ENCODE measurements at regions not wholly inside any gene's neighbourhood (a gene's known extent, or its start where the extent isn't known, plus 50 kb on each side); places are given as distances from the start of the nearest gene placed in this dataset.

- TF ChIP-seq CTCF (IDR thresholded peaks at IDR 0.05) = no peak
- TF ChIP-seq EP300 (IDR thresholded peaks at IDR 0.05; ENCODE audit: low read depth) = no peak
- TF ChIP-seq POLR2A (IDR thresholded peaks at IDR 0.05) = no peak
- no peak for TF ChIP-seq POLR2AphosphoS5 (IDR thresholded peaks at IDR 0.05)
- WGBS, 2 donors (ENCODE audit: low coverage in 1 of 2) = 57 to 73% methylated on average over 4 to 6 of the region's 6 CpGs
- Histone ChIP-seq H3K36me3 (no peaks in the 10 kb centered on the region), H3K9me3 (no peaks in the 10 kb centered on the region), H3K4me3 (no peak overlapping the region), H3K27me3 (no peaks in the 10 kb centered on the region), H3K4me1 (peaks cover 0 to 20% (median 4%) of the 10 kb centered on the region in 4 donors), H3K27ac (no peak overlapping the region)
- intact Hi-C loops (cut with DNase I; ENCODE audit: low total_unique reads) = no loop called here
- no peak for DNase-seq
- in situ Hi-C loops (cut with MboI; ENCODE audit: low pct_ligation_motif_present in 1 of 4, low pct_unique_long_range_greater_than_20kb in 1 of 4, low sequenced_read_pairs in 3 of 4) = loop anchor here in 3 of 4 donors (10.0 to 25.0 kb wide), 3 partner anchors 341 to 693 kb away; no protein-coding TSS in a partner anchor
Observed at GRCh38 chr3:5055357-5056110, 66.6 kb upstream of the ARL8B start.

- in situ Hi-C loops (cut with MboI; ENCODE audit: low pct_ligation_motif_present in 1 of 4, low pct_unique_long_range_greater_than_20kb in 1 of 4, low sequenced_read_pairs in 3 of 4) = loop anchor here in 3 of 4 donors (10.0 to 25.0 kb wide), 3 partner anchors 341 to 694 kb away; no protein-coding TSS in a partner anchor
- no peak for DNase-seq
- 88 to 100% methylated on average over 3 of the region's 3 CpGs for WGBS, 2 donors (ENCODE audit: low coverage in 1 of 2)
- intact Hi-C loops (cut with DNase I; ENCODE audit: low total_unique reads) = no loop called here
- Histone ChIP-seq H3K27me3 (no peaks in the 10 kb centered on the region), H3K9me3 (no peaks in the 10 kb centered on the region), H3K27ac (no peak overlapping the region), H3K4me3 (no peak overlapping the region), H3K36me3 (no peaks in the 10 kb centered on the region), H3K4me1 (peaks cover 0 to 20% (median 4%) of the 10 kb centered on the region in 4 donors)
- no peak for TF ChIP-seq EP300 (IDR thresholded peaks at IDR 0.05; ENCODE audit: low read depth)
- TF ChIP-seq POLR2A (IDR thresholded peaks at IDR 0.05) = no peak
- no peak for TF ChIP-seq CTCF (IDR thresholded peaks at IDR 0.05)
- TF ChIP-seq POLR2AphosphoS5 (IDR thresholded peaks at IDR 0.05) = no peak
Observed at GRCh38 chr3:5056111-5056391, 66.0 kb upstream of the ARL8B start.

GRCh38 chr3:5057272-5057671, 64.8 kb upstream of the ARL8B start:
- no peak overlapping the region for H3K4me3 ChIP-seq
- peaks cover 0 to 20% (median 4%) of the 10 kb centered on the region in 4 donors for H3K4me1 ChIP-seq
- H3K36me3 ChIP-seq = no peaks in the 10 kb centered on the region
- no peak overlapping the region for H3K27ac ChIP-seq
- H3K27me3 ChIP-seq = no peaks in the 10 kb centered on the region
- TF ChIP-seq POLR2A (IDR thresholded peaks at IDR 0.05) (no peak), POLR2AphosphoS5 (IDR thresholded peaks at IDR 0.05) (no peak), CTCF (IDR thresholded peaks at IDR 0.05) (no peak), EP300 (IDR thresholded peaks at IDR 0.05; ENCODE audit: low read depth) (no peak)
- intact Hi-C loops (cut with DNase I; ENCODE audit: low total_unique reads) = no loop called here
- DNase-seq = no peak
- H3K9me3 ChIP-seq = no peaks in the 10 kb centered on the region
- 55 to 61% methylated on average over 4 to 6 of the region's 6 CpGs for WGBS, 2 donors (ENCODE audit: low coverage in 1 of 2)
- in situ Hi-C loops (cut with MboI; ENCODE audit: low pct_ligation_motif_present in 1 of 4, low pct_unique_long_range_greater_than_20kb in 1 of 4, low sequenced_read_pairs in 3 of 4) = loop anchor here in 3 of 4 donors (10.0 to 25.0 kb wide), 3 partner anchors 342 to 695 kb away; no protein-coding TSS in a partner anchor

GRCh38 chr3:5057857-5058324, 64.2 kb upstream of the ARL8B start:
- no peaks in the 10 kb centered on the region for H3K36me3 ChIP-seq
- TF ChIP-seq POLR2A (IDR thresholded peaks at IDR 0.05) = no peak
- peak; percentile 70 to 88 (median 76) for TF ChIP-seq CTCF (IDR thresholded peaks at IDR 0.05)
- H3K9me3 ChIP-seq = no peaks in the 10 kb centered on the region
- in situ Hi-C loops (cut with MboI; ENCODE audit: low pct_ligation_motif_present in 1 of 4, low pct_unique_long_range_greater_than_20kb in 1 of 4, low sequenced_read_pairs in 3 of 4) = loop anchor here in 3 of 4 donors (10.0 to 25.0 kb wide), 3 partner anchors 343 to 696 kb away; no protein-coding TSS in a partner anchor
- intact Hi-C loops (cut with DNase I; ENCODE audit: low total_unique reads) = no loop called here
- H3K27ac ChIP-seq = no peak overlapping the region
- 25 to 34% methylated on average over 7 of the region's 7 CpGs for WGBS, 2 donors (ENCODE audit: low coverage in 1 of 2)
- no peak overlapping the region for H3K4me3 ChIP-seq
- peaks cover 0 to 20% (median 4%) of the 10 kb centered on the region in 4 donors for H3K4me1 ChIP-seq
- DNase-seq = peak; percentile 84
- no peaks in the 10 kb centered on the region for H3K27me3 ChIP-seq
